CD4-positive, alpha-beta T cell (primary cell): ENCODE measurements at regions not wholly inside any gene's neighbourhood (a gene's known extent, or its start where the extent isn't known, plus 50 kb on each side); places are given as distances from the start of the nearest gene placed in this dataset.

Experiments used
- ATAC-seq: fragments of 200-7000 bp; cut with Tn5 transposase; one replicate; pipeline ENCODE4 v1.10.0; 2022; ENCODE audit warnings: mild to moderate bottlenecking; ENCODE audit not compliant: poor library complexity
- CTCF ChIA-PET: fragments of 350-600 bp; sonication (Branson Sonifier 250); formaldehyde crosslinking; loops from one replicate; lab custom pipeline; 2021; ENCODE audit warnings: antibody characterized with exemption, inconsistent platforms; lab: Charles Lee
- POLR2A ChIA-PET: fragments of 350-600 bp; sonication (Branson Sonifier 250); formaldehyde crosslinking; loops from one replicate; lab custom pipeline; 2021; ENCODE audit warnings: antibody characterized with exemption, inconsistent platforms; lab: Charles Lee
- DNase-seq, 14 experiments: peaks; one replicate each; pipeline ENCODE4 v3.0.0-alpha.2; 2013 to 2020; ENCODE audit warnings: mixed read lengths in 2 of 14
- H3K27ac ChIP-seq, 2 donors: one replicate each; pipeline versions ENCODE4 v1.5.1 to v1.7.0; 2013; ENCODE audit warnings: low read length in 2 of 2, low read depth in 1 of 2, mild to moderate bottlenecking in 1 of 2
- H3K27me3 ChIP-seq, 2 experiments: 1 replicate in 1 of 2; 2 replicates in 1 of 2; pipeline versions ENCODE4 v1.6.1 to v1.7.0; 2013; ENCODE audit warnings: low read length in 2 of 2, control low read depth in 1 of 2, mild to moderate bottlenecking in 1 of 2, moderate library complexity in 1 of 2; ENCODE audit not compliant: insufficient read depth in 2 of 2, control insufficient read depth in 1 of 2
- H3K36me3 ChIP-seq: one replicate; pipeline ENCODE4 v1.6.1; 2013; ENCODE audit warnings: low read length, control low read depth; ENCODE audit not compliant: insufficient read depth
- H3K4me1 ChIP-seq: one replicate; pipeline ENCODE4 v1.6.1; 2013; ENCODE audit warnings: low read length, control low read depth; ENCODE audit not compliant: insufficient read depth
- H3K4me3 ChIP-seq: one replicate; pipeline ENCODE4 v1.5.1; 2013; ENCODE audit warnings: mild to moderate bottlenecking, low read length, moderate library complexity
- H3K9me3 ChIP-seq, 2 experiments: 1 replicate in 1 of 2; 2 replicates in 1 of 2; pipeline versions ENCODE4 v1.6.1 to v1.7.0; 2013; ENCODE audit warnings: low read length in 2 of 2, mild to moderate bottlenecking in 2 of 2, control low read depth in 1 of 2, moderate library complexity in 1 of 2; ENCODE audit not compliant: control insufficient read depth in 1 of 2, insufficient read depth in 1 of 2
- H3K27ac Mint-ChIP-seq: one replicate; pipeline ENCODE4 v1.8.0; 2020; ENCODE audit warnings: mixed read lengths
- H3K27me3 Mint-ChIP-seq: one replicate; pipeline ENCODE4 v1.8.0; 2021; ENCODE audit warnings: mixed read lengths
- H3K36me3 Mint-ChIP-seq: one replicate; pipeline ENCODE4 v1.8.0; 2021; ENCODE audit warnings: low read depth, mixed read lengths
- H3K4me1 Mint-ChIP-seq: one replicate; pipeline ENCODE4 v1.8.0; 2021; ENCODE audit warnings: low read depth, mixed read lengths
- H3K4me3 Mint-ChIP-seq: one replicate; pipeline ENCODE4 v1.8.0; 2020; ENCODE audit warnings: mild to moderate bottlenecking, mixed read lengths
- H3K9me3 Mint-ChIP-seq: one replicate; pipeline ENCODE4 v1.8.0; 2020; ENCODE audit warnings: mixed read lengths
- intact Hi-C, 2 experiments: fragments of 100-400 bp; cut with DNase I in 1 of 2; cut with micrococcal nuclease in 1 of 2; formaldehyde crosslinking; loops; one replicate each; pipeline versions ENCODE4 v1.15.1 to v1.9.0; 2023 to 2025; cut with DNase I, micrococcal nuclease
- TF ChIP-seq, protein P1 (sequence below): fragments of 200-600 bp; IDR thresholded peaks from one replicate; pipeline ENCODE4 v1.8.0; 2022; ENCODE audit warnings: antibody characterized with exemption, mild to moderate bottlenecking

DNA sequence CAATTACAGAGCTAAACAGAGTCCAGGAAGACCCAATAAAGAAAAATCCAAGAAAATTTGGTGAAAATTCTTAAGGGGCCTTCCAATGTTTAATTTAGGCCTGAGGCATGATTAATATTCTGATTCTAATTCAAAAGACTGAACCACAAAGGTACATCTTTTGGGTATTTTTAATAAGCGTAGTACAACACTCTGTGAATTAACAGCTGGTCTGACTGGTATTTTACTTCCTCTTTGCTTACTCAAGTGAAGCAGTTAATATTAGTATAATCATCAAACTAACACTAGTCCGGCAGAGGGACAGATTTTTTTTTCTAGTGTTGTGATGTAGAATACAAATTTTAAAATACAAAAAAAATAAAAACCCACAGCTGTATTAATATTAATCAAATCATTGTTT is 652.9 kb downstream of the NR4A2 start:
- no peak for ATAC-seq
- H3K4me3 Mint-ChIP-seq: no peak overlapping the region
- CTCF ChIA-PET: no interaction called here

DNA sequence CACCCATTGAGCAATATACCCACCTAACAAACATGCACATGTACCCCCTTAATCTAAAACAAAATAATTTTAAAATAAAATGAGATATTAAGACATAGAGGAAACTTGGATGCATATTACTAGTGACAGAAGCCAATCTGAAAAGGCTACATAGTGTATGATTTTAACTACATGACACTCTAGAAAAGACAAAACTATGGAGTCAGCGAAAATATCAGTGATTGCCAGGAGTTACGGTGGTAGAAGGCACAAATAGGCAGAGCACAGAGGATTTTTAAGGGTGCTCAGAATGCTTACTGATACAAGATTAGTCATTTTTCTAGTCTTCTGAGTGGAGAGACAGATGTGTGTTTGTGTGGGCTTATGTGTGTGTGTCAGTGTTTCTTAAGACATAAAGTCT is 656.6 kb downstream of the NR4A2 start:
- H3K4me1 Mint-ChIP-seq: no peaks in the 10 kb centered on the region
- no peak for ATAC-seq
- TF ChIP-seq, protein P1, sequence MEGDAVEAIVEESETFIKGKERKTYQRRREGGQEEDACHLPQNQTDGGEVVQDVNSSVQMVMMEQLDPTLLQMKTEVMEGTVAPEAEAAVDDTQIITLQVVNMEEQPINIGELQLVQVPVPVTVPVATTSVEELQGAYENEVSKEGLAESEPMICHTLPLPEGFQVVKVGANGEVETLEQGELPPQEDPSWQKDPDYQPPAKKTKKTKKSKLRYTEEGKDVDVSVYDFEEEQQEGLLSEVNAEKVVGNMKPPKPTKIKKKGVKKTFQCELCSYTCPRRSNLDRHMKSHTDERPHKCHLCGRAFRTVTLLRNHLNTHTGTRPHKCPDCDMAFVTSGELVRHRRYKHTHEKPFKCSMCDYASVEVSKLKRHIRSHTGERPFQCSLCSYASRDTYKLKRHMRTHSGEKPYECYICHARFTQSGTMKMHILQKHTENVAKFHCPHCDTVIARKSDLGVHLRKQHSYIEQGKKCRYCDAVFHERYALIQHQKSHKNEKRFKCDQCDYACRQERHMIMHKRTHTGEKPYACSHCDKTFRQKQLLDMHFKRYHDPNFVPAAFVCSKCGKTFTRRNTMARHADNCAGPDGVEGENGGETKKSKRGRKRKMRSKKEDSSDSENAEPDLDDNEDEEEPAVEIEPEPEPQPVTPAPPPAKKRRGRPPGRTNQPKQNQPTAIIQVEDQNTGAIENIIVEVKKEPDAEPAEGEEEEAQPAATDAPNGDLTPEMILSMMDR: no peak
- intact Hi-C loops: no loop called here
- Histone ChIP-seq H3K27me3 (no peaks in the 10 kb centered on the region), H3K9me3 (no peaks in the 10 kb centered on the region), H3K27ac (no peak overlapping the region), H3K4me1 (no peaks in the 10 kb centered on the region), H3K36me3 (no peaks in the 10 kb centered on the region), H3K4me3 (no peak overlapping the region)
- H3K36me3 Mint-ChIP-seq: no peaks in the 10 kb centered on the region
- H3K9me3 Mint-ChIP-seq: peaks cover 3% of the 10 kb centered on the region
- CTCF ChIA-PET: no interaction called here
- POLR2A ChIA-PET: no interaction called here
- H3K27me3 Mint-ChIP-seq: no peaks in the 10 kb centered on the region
- no peak overlapping the region for H3K27ac Mint-ChIP-seq
- no peak for DNase-seq
- no peak overlapping the region for H3K4me3 Mint-ChIP-seq

More for the DNA sequence above, 652.9 kb downstream of the NR4A2 start:
- Histone ChIP-seq H3K27me3 (no peaks in the 10 kb centered on the region), H3K36me3 (no peaks in the 10 kb centered on the region), H3K4me1 (no peaks in the 10 kb centered on the region), H3K27ac (no peak overlapping the region), H3K9me3 (no peaks in the 10 kb centered on the region), H3K4me3 (no peak overlapping the region)
- TF ChIP-seq, protein P1: no peak
- H3K9me3 Mint-ChIP-seq: peaks cover 3% of the 10 kb centered on the region
- no peaks in the 10 kb centered on the region for H3K27me3 Mint-ChIP-seq
- intact Hi-C loops: no loop called here
- no peaks in the 10 kb centered on the region for H3K4me1 Mint-ChIP-seq
- H3K27ac Mint-ChIP-seq: no peak overlapping the region
- POLR2A ChIA-PET: no interaction called here
- H3K36me3 Mint-ChIP-seq: no peaks in the 10 kb centered on the region
- DNase-seq: no peak

DNA sequence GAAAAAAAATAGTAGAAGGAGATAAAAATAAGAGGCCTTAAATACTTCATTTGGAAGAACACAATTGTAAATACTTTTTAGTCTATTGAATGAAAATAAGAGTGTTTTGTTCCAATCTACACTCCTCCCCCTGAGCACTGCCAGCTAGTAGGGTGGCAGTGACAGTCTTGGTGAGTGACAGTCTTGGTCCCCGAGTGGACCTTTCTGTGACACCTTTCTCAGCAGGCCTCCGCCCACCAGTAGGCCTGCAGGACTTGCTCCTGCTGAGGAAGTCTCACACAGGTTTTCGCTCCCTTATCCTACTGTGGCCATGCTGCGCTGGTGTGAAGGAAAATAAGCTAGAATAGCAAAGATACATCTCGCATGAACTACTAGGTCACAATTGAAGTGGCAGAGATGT is 666.8 kb downstream of the NR4A2 start:
- TF ChIP-seq, protein P1: no peak
- DNase-seq (no peak), ATAC-seq (no peak)
- no peaks in the 10 kb centered on the region for H3K27me3 Mint-ChIP-seq
- Histone ChIP-seq H3K27ac (no peak overlapping the region), H3K27me3 (no peaks in the 10 kb centered on the region), H3K4me1 (no peaks in the 10 kb centered on the region), H3K9me3 (no peaks in the 10 kb centered on the region), H3K4me3 (no peak overlapping the region), H3K36me3 (no peaks in the 10 kb centered on the region)
- no peaks in the 10 kb centered on the region for H3K4me1 Mint-ChIP-seq
- POLR2A ChIA-PET: no interaction called here
- CTCF ChIA-PET: interaction anchor here (0.9 kb wide), 1 partner anchor 12 kb away, joined by 3 read pairs; no protein-coding TSS in a partner anchor
- intact Hi-C loops: no loop called here
- no peak overlapping the region for H3K27ac Mint-ChIP-seq
- no peak overlapping the region for H3K4me3 Mint-ChIP-seq
- H3K9me3 Mint-ChIP-seq: no peaks in the 10 kb centered on the region
- no peaks in the 10 kb centered on the region for H3K36me3 Mint-ChIP-seq
